ENCODE measurements at regions not wholly inside any gene's neighbourhood (a gene's known extent, or its start where the extent isn't known, plus 50 kb on each side); places are given as distances from the start of the nearest gene placed in this dataset.
A peak's percentile ranks its signal among the peaks of the same experiment; 100 is the strongest.

DNA sequence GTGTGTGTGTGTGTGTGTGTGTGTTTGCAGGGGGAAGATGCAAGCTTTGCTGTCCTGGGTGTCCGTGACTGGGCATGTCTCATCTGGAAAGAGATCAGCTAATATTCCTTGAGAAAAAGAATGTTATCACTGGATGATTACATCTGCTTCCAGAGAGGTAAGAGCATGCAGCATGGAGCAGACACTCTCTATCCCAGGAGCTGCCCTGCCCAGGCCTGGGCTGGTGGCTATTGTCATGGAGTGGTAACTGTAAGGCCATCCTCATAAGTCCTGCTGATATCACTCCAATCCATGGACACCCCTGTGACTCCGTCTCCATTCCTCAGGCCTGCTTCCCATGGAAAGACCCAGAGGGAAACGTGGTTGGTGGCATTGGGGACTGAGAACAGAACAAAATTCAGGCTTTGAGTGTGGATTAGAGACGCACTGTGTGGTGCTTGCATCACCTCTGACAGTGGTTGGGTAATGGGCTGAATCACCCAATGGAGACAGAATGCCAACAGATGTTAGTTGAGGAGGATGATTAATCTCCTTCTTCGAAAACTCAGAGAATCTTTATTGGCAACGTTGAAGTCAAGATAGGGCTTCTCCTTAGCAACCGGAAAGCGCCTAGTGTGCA is 52.0 kb upstream of the KCNIP1 start:
- DNase-seq (ENCODE audit: low read depth), result peak; percentile 32

DNA sequence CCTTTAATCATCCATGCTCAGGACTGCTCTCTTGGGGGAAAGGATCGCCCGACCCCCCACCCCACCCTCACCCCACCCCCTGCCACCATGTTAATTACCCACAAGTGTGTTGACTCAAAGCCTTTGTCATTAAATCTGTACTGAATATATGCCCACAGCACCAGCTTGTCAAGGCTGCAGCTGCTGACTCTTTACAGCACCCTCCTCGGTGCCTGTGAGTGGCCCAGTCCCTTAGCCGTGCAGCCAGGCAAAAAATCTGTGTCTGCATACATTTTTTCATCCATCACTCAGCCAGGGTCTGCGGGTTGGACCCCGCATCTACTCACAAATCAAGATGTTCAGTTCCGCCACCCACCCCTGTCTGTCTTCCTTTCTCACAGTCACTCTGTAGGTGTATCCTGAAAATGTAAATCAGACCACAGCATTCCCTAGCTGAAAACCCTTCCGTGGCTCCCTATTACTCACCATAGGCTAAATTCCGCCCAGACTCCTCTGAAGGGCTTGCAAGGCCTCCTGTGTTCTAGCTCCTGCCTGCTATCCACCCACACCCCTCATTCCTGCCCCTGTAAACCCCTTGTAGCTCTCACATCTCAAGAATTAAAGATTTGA is 53.7 kb upstream of the KCNIP1 start:
- DNase-seq (ENCODE audit: low read depth), result no peak

DNA sequence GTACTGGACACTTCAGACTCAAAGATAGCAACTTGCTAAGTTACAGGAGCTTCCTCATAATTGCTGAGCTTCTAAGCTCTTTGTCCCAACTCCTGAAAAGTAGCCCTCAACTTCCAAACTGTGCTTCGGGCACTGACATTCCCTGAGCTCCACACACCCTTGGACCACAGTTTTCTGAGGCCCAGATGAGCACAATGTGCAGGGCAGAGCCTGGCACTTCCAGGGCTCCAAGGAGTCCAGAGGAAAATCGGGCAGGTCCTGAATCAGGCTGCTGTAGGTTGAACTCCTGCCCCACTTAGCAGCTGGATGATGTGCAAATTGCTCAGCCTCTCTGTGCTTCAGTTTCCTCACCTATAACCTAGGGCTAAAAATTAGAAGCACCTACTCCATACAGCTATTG is 54.6 kb upstream of the KCNIP1 start:
- DNase-seq (ENCODE audit: low read depth), result no peak

DNA sequence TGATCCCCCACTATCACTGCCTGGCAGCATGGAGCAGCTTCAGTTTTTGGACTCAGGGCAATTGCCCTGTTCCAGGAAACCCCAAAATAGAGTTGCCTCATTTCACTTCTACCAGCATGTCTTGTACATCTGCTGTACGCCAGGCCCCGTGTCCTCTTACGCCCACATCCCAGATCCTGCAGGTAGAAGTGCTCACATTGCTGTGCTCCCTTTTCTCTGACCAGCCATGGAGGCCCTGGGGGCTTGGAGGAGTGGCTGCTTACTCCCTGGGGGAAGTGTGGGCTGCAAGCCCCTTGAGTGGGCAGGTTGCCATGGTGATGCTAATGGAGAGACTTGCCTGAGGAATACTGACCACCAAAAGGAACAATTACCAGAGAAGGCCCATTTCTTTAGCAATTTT is 55.6 kb upstream of the KCNIP1 start:
- no peak for DNase-seq (ENCODE audit: low read depth)

DNA sequence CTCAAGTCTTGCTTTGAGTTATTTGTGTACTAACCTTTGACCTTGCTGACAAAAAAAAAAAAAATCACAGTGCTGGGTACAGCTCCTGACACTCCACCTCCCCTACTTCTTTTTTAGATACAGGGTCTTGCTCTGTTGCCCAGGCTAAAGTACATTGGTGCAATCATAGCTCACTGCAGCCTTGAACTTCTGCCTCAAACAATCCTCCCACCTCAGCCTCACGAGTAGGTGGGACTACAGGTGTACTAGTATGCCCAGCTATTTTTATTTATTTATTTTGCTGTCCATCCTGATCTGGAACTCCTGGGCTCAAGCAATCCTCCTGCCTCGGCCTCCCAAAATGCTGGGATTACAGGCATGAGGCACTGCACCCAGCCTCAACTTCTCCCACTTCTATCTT is 57.2 kb upstream of the KCNMB1 start:
- DNase-seq (ENCODE audit: low read depth), result no peak

DNA sequence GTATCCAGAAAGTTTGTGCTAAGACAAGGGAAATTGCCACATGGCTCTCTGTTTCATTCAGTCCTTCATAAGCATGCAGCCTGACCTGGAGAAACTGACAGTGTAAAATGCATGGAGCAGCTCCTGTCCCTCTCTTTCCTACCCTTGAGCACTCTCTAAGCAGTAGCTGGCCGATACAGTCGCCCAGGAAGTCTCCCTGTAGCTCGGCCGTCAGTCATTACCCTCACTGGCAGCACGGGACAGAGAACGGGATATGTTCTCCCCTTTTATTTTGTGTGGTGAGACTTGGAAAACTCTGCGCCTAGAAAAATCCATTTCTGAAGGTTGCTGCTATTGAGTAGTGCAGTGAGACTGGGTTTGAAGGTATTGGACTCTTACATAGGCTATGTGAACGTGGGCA is 56.8 kb upstream of the KCNMB1 start:
- no peak for DNase-seq (ENCODE audit: low read depth)

DNA sequence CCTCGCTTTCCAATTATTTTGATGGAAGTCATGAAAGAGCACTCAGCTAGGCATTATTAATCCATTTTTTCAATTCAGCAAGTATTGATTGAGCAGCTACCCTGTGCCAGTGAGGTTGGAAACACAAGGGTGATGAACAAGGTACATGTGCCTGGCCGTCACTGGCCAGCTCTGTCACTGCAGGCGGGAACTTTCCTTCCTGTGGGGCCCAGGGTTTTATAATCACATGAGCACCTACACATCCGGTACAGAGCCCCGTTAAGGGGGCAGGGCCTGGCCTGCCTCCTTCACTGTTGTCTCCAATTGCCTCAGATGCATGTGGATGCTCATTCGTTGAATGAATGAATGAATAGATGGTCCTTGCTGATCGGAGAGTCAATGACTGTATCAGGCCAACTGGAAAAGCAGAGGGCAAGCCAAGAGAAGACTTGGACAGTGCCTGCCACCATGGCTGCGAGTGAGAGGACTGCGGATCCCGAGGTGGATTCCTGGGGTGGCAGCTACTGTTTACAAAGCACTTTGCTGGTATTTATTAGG is 55.9 kb upstream of the KCNMB1 start:
- no peak for DNase-seq (ENCODE audit: low read depth)

DNA sequence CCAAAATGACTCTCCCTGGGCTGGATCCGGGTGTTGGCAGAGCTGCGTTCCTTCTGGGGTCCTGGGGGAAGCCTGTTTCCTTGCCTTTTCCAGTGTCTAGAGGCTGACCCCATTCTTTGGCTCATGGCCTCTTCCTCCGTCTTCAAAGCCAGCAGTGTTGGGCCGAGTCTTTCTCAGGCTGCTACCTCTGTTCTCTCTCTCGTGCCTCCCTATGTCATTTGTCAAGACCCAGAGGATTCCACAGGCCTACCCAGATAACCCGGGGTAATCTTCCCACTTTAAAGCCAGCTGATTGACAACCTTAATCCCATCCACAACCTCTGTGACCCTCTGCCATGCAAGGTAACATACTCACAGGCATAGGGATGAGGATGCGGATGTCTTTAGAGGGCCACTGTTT is 55.0 kb upstream of the KCNMB1 start:
- no peak for DNase-seq (ENCODE audit: low read depth)

DNA sequence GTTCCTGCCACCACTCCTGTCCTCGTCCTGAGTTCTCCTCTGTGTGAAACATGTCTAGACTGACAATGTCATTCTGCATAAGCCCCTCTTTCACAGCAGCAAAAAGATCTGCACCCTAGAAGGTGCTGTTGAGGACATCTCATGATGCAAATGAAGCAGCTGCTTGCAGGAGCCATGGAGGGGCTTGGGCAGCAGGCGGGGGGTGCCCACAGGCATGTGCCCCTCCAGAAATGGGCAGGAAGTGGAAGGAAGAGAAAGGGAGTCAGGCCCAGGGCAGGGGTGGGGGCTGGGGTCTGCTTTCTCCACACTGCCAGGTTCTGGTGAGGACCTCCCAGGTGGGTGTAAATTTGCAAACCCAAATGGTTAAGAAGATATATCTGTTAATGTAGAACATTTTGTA is 54.5 kb upstream of the KCNMB1 start:
- DNase-seq (ENCODE audit: low read depth), result no peak

DNA sequence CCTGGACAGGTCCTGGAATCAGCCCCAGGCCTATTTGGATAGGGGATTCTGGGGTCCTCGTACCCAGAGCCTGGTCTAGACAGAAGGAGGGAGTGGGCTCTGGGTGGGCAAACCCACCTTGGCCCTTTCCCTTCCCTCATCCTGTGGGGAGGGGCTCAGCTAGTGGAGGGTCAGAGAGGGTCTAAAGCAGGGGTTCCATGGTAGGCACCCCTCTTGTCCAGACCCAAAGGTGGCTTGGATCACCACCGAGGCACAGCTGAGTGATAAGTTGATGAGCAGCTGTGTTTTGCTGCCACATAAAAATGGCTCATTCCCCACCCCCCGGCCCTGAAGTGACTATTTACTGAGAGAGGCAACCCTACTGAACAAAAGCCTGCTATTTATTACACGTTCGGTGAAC is 53.8 kb upstream of the KCNMB1 start:
- DNase-seq (ENCODE audit: low read depth), result no peak

DNA sequence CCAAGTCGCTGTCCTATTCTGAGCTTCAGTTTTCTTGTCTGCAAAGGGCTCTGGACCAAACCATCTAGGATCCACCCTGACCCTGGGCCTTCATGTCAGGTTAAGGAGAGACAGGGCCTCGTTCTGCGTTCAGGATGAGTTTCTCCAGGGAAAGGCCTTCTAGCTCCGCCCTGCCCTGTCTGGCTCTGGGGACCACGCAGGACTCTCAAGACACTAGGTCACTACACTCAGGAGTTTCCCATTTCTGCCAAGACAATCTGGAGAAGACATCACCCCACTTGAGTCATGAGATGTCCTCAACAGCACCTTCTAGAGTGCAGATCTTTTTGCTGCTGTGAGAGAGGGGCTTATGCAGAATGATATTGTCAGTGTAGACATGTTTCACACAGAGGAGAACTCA is 53.2 kb upstream of the KCNMB1 start:
- DNase-seq (ENCODE audit: low read depth), result no peak

DNA sequence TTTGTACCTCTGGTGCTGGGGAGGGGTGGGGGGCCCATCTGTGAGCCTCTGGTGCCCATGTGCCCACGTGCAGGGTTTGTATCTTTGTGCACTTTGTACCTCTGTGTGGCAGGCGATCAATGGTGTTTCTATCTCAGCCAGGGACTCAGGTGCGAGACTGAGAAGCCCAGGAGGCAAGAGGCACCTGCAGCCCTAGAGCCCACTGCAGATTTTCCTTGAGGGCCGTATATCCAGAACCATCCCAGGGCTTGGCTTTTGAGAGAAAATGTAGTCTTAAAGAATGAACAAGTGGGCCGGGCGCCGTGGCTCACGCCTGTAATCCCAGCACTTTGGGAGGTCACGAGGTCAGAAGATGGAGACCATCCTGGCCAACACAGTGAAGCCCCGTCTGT is 52.2 kb upstream of the KCNMB1 start:
- DNase-seq (ENCODE audit: low read depth), result no peak

DNA sequence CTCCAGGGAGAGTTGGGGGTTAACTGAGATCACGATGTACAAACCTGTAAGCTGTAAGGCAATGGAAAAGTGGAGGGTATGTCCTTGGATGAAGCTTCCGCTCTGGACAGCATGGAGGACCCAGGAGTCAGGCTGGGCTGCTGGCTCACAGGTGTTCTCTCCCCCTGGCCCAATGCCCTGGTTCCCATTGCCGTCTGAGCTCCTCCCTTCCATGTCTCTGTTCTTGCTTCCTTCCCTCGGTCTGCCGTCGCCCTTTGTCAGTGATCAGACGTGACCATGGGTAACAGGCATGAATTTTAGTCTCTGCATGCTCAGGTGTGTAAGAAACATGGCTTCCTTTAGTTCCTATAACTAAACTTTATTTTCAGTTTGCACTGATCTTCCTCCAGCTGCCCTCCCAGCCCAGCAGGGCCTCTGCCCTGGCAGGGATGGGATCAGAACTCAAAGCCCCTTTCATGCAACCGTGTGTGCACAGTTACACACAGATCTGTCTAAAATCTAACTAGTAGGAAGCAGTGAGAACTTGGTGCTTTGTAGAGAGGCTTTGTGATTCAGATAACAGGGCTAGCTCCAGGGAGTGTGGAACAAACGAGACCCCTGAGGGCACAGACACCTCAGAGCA is 51.7 kb upstream of the KCNMB1 start:
- no peak for DNase-seq (ENCODE audit: low read depth)

DNA sequence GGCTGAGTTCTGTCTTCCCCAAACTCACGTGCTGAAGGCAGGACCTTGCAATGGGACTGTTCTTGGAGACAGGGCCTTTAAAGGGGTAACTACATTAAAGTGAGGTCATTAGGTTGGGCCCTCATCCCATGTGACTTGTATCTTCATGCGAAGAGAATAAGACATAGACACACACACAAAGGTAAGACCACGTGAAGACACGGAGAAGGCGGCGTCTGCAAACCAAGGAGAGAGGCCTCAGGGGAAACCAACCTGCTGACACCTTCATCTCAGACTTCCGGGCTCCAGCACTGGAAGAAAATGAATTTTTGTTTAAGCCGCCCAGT is 50.7 kb upstream of the KCNMB1 start:
- DNase-seq (ENCODE audit: low read depth), result no peak

DNA sequence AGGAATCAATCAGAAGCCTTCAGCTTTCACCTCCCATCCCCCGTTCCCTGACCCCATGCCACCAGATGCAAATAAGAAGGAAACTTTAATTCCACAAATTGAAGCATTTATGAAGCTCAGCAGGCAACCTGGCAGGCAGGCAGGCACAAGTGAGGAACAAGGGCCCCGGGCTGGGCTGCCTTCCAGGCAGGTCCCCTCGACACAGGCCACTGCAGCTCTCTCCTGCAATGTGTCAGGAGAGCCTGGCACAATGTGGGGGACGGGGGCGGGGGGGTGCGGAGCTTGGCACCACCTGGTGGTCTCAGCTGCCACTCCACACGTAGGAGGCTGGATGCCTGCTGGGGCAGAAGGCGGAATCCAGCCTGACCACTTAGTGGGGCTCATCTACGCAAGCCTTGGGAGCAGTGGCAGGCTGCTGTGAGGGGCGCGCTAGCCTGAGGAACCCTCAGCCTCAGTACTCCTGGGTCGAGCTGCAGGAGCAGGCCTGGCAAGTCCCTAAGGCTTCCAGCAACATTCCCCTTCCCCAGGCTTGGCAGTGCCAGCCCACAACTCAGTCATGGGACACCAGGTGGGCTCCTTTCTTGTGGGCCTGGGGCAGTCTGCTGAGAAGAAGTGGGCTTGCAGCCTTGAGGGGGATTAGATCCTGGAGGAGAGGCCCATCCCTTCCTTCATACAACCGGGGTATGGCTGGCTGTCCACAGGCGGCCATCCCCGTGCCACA is 50.2 kb upstream of the KCNMB1 start:
- DNase-seq (ENCODE audit: low read depth), result no peak
